ENCODE measurements at regions not wholly inside any gene's neighbourhood (a gene's known extent, or its start where the extent isn't known, plus 50 kb on each side); places are given as distances from the start of the nearest gene placed in this dataset.

GRCh38 chr10:106033065-106033464 lies 1131.4 kb downstream of the SORCS1 start:
- TF ChIP-seq, protein P1, sequence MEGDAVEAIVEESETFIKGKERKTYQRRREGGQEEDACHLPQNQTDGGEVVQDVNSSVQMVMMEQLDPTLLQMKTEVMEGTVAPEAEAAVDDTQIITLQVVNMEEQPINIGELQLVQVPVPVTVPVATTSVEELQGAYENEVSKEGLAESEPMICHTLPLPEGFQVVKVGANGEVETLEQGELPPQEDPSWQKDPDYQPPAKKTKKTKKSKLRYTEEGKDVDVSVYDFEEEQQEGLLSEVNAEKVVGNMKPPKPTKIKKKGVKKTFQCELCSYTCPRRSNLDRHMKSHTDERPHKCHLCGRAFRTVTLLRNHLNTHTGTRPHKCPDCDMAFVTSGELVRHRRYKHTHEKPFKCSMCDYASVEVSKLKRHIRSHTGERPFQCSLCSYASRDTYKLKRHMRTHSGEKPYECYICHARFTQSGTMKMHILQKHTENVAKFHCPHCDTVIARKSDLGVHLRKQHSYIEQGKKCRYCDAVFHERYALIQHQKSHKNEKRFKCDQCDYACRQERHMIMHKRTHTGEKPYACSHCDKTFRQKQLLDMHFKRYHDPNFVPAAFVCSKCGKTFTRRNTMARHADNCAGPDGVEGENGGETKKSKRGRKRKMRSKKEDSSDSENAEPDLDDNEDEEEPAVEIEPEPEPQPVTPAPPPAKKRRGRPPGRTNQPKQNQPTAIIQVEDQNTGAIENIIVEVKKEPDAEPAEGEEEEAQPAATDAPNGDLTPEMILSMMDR (IDR thresholded peaks at IDR 0.05) = no peak
- TF ChIP-seq POLR2A (IDR thresholded peaks at IDR 0.05) = no peak

Data from adrenal gland (tissue), 5 donors.